BJ (cell line): ENCODE measurements at regions not wholly inside any gene's neighbourhood (a gene's known extent, or its start where the extent isn't known, plus 50 kb on each side); places are given as distances from the start of the nearest gene placed in this dataset.

Experiments used
- CTCF ChIA-PET: fragments of 350-600 bp; formaldehyde crosslinking; extraction: SDS; loops from one replicate; lab custom pipeline; 2021; ENCODE audit warnings: antibody characterized with exemption, inconsistent platforms; lab: Yijun Ruan, JAX
- POLR2A ChIA-PET: fragments of 300-600 bp; sonication (Branson Sonifier 250); formaldehyde crosslinking; extraction: SDS; loops from one replicate; lab custom pipeline; 2021; ENCODE audit warnings: antibody characterized with exemption; lab: Charles Lee
- DNase-seq: peaks from one replicate; pipeline ENCODE4 v3.0.0-alpha.2; 2011; ENCODE audit warnings: low read depth
- H3K27me3 ChIP-seq: 2 replicates; pipeline ENCODE4 v1.6.0; 2011; ENCODE audit warnings: low read length; ENCODE audit not compliant: control insufficient read depth, insufficient read depth
- H3K36me3 ChIP-seq: 2 replicates; pipeline ENCODE4 v1.5.1; 2011; ENCODE audit warnings: low read length; ENCODE audit not compliant: control insufficient read depth, insufficient read depth
- H3K4me3 ChIP-seq: 2 replicates; pipeline ENCODE4 v1.5.1; 2011; ENCODE audit warnings: low read depth, mild to moderate bottlenecking, control low read depth, low read length
- TF ChIP-seq, protein P1 (sequence below): IDR thresholded peaks from 2 replicates; pipeline ENCODE4 v1.5.1; 2011; ENCODE audit warnings: low read depth, mild to moderate bottlenecking, control low read depth, inconsistent platforms, low read length, moderate library complexity; ENCODE audit not compliant: insufficient read depth

GRCh38 chr10:128512767-128513166, 386.5 kb upstream of the MKI67 start:
- ChIA-PET POLR2A (no interaction called here), CTCF (no interaction called here)
- Histone ChIP-seq H3K36me3 (no peaks in the 10 kb centered on the region), H3K27me3 (no peaks in the 10 kb centered on the region), H3K4me3 (no peak overlapping the region)
- TF ChIP-seq, protein P1, sequence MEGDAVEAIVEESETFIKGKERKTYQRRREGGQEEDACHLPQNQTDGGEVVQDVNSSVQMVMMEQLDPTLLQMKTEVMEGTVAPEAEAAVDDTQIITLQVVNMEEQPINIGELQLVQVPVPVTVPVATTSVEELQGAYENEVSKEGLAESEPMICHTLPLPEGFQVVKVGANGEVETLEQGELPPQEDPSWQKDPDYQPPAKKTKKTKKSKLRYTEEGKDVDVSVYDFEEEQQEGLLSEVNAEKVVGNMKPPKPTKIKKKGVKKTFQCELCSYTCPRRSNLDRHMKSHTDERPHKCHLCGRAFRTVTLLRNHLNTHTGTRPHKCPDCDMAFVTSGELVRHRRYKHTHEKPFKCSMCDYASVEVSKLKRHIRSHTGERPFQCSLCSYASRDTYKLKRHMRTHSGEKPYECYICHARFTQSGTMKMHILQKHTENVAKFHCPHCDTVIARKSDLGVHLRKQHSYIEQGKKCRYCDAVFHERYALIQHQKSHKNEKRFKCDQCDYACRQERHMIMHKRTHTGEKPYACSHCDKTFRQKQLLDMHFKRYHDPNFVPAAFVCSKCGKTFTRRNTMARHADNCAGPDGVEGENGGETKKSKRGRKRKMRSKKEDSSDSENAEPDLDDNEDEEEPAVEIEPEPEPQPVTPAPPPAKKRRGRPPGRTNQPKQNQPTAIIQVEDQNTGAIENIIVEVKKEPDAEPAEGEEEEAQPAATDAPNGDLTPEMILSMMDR, result no peak
- DNase-seq, result no peak

DNA sequence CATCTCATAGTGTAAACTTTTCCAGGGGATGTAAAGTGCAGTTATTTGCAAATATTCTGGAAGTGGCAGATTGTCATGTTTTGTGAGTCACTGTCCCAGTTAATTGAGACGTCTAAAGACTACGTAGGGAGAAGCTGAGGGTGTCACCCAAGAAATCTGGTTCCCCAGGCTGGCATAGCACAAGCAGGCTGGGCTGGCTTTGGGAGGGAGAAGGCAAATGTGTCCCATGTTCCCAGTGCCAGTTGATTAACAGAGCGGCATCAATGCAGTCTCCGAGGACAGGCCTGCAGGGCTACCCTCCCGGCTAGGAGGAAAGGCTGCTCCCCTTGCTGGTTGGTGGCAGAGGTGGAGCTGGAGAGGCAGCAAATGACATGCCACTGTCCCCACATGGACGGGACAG, 388.3 kb upstream of the MKI67 start:
- Histone ChIP-seq H3K4me3 (no peak overlapping the region), H3K36me3 (no peaks in the 10 kb centered on the region), H3K27me3 (no peaks in the 10 kb centered on the region)
- no peak for DNase-seq
- POLR2A ChIA-PET, result no interaction called here
- TF ChIP-seq, protein P1, result no peak
- CTCF ChIA-PET, result no interaction called here

GRCh38 chr10:128516180-128516579, 390.0 kb upstream of the MKI67 start:
- no peak overlapping the region for H3K4me3 ChIP-seq
- CTCF ChIA-PET, result no interaction called here
- no peak for DNase-seq
- H3K36me3 ChIP-seq, result no peaks in the 10 kb centered on the region
- H3K27me3 ChIP-seq, result no peaks in the 10 kb centered on the region
- TF ChIP-seq, protein P1, result no peak
- POLR2A ChIA-PET, result no interaction called here

DNA sequence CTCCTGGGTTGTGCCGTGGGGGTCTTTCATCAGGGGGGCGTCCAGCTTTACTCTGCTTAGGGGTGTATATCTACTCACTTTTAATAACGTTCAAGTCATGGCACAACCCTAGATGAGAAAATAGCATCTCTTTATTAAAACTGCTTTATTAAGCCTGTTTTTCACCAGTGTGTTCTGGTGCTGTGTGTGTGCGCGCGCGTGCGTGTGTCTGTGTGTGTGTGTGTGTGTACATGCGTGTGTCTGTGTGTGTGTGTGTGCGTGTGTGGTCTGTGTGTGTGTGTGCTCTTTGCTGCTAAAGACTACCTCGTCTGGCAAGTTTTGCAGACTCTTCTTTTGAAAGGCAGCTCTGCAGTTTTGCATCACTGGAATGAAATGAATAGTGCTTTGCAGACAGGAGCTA, 390.9 kb upstream of the MKI67 start:
- no peaks in the 10 kb centered on the region for H3K36me3 ChIP-seq
- H3K27me3 ChIP-seq, result no peaks in the 10 kb centered on the region
- ChIA-PET POLR2A (no interaction called here), CTCF (no interaction called here)
- no peak for DNase-seq
- TF ChIP-seq, protein P1, result no peak
- H3K4me3 ChIP-seq, result no peak overlapping the region

DNA sequence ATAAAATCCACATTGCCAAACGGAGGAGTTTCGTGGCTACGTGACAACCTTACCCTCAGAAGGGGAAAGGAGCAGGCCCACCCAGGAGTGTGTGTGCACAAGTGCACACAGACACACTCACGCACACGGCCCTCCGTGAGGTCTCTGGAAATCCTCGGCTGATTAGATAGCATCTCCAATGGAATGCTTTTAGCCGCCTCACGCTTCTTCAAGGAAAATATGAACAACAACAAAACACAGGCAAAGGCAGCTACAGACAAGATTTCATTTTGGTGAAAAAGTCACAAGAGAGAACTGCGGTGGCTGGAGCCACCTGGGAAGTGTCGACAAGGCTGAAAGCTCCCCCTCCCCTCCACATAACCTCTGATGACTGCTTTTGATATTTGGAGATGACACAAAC, 391.8 kb upstream of the MKI67 start:
- no peaks in the 10 kb centered on the region for H3K27me3 ChIP-seq
- ChIA-PET CTCF (no interaction called here), POLR2A (no interaction called here)
- no peak overlapping the region for H3K4me3 ChIP-seq
- DNase-seq, result no peak
- TF ChIP-seq, protein P1, result no peak
- H3K36me3 ChIP-seq, result no peaks in the 10 kb centered on the region
